HG03045 (cell line): ENCODE measurements at regions not wholly inside any gene's neighbourhood (a gene's known extent, or its start where the extent isn't known, plus 50 kb on each side); places are given as distances from the start of the nearest gene placed in this dataset.

Source experiments
- ATAC-seq: cut with Tn5 transposase; IDR thresholded peaks from one replicate; pipeline ENCODE4 v1.9.1; 2021; ENCODE audit warnings: mild to moderate bottlenecking, moderate library complexity; ENCODE audit not compliant: unreplicated experiment

DNA sequence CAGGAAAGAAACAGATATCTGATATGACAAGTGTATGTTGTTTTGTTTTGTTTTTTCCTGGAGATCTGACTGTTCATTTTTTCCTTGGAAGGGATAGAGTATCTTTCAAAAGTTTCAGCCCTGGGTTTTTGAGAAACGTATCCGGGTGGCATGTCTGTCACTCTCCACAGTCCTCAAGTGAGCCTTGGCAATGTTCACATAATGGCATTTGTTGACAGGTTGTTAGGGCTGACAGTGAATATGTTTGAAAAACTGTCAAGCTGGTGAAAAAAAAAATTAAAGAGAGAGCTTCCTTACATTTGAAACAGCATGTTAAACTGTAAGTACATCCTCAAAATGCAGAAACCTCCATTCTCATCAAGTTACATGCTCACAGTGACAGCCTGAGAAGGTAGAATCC, 113.0 kb upstream of the DYNLRB2 start:
- no peak for ATAC-seq

- no peak for ATAC-seq
These were observed 122.1 kb upstream of the DYNLRB2 start for GRCh38 chr16:80418517-80419355.

- no peak for ATAC-seq
These were observed 123.0 kb upstream of the DYNLRB2 start for GRCh38 chr16:80417706-80418271.

- no peak for ATAC-seq
These were observed 132.8 kb upstream of the DYNLRB2 start for GRCh38 chr16:80408014-80408413.

DNA sequence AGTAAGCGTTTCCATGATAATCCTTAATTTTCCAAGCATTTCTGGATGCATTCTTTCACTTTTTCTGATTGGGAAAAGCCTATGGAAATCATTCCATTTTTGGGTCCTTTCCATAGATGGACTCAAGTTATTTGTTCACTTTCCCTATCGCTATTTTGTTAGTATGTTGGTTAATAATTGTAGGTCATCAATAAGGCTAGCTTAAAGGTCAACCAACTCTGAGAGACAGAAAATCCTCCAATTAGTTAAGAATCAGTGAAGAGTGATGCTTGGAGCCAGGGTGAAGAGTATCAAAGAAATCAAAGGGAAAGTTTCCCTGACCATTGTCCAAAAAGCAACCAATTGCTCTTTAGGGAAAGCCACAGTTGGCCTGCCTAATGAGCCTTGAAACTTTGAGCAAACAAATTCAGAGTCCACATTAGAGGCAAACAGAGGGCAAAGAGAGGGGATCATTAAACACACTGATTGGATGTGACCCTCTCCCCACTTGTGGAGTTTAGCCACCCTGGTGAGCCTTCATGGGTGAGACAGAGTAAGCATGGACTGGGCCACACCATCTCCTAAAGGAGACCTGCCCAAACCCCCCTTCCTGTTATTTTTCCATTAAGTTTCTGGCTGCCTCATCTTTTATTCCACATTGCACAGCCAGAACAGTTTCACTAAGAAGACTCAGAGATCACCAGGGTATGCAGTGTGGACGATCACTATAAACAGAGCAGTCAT, 133.4 kb upstream of the DYNLRB2 start:
- ATAC-seq, result no peak

DNA sequence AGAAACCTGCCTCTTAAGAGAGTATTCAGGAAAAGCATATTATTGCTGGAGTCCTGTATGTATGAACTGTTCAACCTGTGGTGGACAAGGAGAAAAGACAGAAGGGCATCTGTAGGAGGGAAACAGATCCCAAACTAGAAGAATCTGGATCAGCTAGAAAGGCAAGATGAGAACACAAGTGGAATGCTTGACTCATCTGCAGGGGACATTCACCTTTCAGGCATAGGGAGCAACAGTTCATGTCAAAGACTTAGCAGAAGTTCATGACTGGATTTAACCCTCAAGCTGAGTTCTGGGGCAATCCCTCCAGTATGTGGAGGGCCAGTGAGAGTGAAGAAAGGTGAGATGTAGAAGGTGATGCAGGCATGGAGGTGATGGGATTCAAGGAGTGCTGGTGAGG, 135.9 kb upstream of the DYNLRB2 start:
- ATAC-seq, result no peak

- no peak for ATAC-seq
These were observed 136.9 kb upstream of the DYNLRB2 start for GRCh38 chr16:80403894-80404293.

- ATAC-seq, result no peak
These were observed 149.8 kb upstream of the DYNLRB2 start for GRCh38 chr16:80390871-80391489.

DNA sequence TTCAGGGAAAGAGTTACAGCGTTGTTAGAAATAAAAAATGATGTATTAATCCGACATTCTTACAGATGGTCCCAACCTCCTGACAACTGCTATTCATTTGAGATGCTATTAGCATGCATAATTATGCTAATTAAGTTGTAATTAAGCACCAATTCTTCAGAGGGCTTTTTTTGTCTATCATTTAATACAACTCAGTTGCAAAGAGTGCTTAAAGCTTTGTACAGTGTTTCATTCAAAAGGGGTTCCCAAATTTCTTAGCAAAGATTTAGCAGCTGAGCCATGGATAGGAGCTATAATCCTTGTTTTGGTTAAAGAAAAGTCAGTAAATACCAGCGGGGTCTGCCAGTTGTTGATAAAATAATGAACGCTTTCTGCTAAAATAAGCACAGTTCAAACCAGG, 150.7 kb upstream of the DYNLRB2 start:
- ATAC-seq, result no peak

DNA sequence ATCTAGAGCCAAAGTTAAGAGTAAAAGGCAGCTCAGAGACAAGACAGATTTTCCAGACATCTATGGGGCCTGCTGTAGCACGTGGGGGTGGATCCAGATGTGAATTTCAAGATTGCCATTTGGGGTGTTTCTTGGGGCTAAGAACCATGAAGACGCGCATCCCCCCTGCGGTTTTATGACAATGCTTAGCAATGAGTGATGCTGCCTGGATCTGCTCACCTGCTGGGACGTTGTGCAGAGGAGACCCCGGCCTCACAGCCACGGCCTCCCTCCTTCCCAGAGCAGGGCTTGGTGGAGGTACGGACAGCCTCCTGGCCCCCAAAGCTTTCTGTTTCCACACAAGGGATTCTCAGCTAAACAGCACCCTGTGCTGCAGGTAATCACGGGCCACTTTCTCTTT, 151.5 kb upstream of the DYNLRB2 start:
- ATAC-seq, result no peak

- no peak for ATAC-seq
These were observed 153.4 kb upstream of the DYNLRB2 start for GRCh38 chr16:80387318-80387921.

DNA sequence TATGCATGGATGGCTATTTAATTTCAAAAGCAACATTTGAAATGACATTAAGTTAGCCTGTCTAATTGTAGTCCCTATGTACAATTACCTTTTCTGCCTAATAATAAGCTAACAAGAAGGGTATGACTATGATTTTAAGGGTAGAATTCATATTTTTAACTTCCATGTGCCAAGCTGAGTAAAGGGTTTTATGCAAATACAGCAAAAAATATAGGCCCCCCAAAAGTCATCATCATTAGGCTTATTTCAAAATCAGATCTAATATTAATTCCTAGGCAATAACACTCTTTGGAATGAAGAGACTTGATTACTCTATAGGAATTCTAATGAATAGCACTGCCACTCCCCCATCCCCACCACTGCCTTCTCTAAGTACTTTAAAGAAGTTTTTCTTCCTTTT, 155.9 kb upstream of the DYNLRB2 start:
- ATAC-seq, result no peak

GRCh38 chr16:80380514-80380913, 160.3 kb upstream of the DYNLRB2 start:
- ATAC-seq, result no peak

GRCh38 chr16:80377096-80377956, 163.5 kb upstream of the DYNLRB2 start:
- ATAC-seq, result no peak

GRCh38 chr16:80375973-80376372, 164.8 kb upstream of the DYNLRB2 start:
- ATAC-seq, result no peak

- ATAC-seq, result no peak
These were observed 165.3 kb upstream of the DYNLRB2 start for GRCh38 chr16:80375513-80375912.

DNA sequence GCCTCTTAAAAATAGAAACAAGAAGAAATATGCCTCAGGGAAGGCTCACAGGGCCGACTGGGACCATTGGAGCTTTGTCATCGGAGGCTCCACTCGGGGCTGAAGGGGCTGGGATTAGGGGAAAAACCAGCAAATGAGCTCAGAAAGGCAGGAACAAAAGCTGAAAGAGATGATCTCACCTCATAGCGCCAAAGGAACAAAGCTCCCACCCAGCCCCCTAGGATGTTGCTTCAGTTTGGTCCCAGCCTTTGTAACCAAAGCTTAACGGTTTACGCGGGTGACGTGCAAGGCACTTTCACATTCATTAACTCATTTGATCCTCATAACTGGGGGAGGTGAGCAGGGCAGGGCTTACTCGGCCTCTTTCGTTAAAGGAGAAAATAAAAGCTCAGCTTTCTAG, 168.5 kb upstream of the DYNLRB2 start:
- no peak for ATAC-seq

GRCh38 chr16:80369138-80369958, 171.4 kb upstream of the DYNLRB2 start:
- ATAC-seq, result no peak

DNA sequence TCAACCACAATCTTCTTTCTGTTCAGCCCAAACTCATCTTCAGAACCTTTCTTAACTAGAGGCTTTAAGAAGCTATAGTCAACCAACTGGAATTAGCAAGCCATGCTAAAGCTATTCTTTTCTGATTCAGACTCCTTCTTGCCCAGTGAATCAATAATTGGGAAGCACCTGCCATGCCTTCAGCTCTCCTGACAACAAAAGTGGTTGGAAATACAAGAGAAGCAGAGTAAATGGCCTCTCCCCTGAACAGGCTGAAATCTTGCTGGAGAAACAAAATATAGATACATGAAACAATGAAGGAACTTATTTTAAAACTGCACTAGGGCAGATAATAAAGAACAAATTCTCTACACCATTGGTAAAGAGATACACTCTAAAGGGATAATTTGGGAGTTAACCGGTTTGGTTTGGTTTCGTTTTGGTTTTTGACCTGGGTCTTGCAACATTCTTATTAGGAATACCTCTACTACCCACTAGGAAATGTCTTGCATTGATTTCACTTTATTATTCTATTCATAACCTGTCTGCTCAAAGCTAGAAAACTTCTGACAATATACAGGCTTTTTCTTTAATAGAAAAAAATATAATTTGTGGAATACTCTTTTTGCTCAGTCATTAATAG, 173.6 kb upstream of the DYNLRB2 start:
- ATAC-seq, result no peak
